Smooth muscle cell (in vitro differentiated cells): ENCODE measurements at regions not wholly inside any gene's neighbourhood (a gene's known extent, or its start where the extent isn't known, plus 50 kb on each side); places are given as distances from the start of the nearest gene placed in this dataset.

Experiments
- DNase-seq: peaks from one replicate; lab custom pipeline; 2025; ENCODE audit not compliant: unreplicated experiment; lab: John Stamatoyannopoulos, UW
- H2AFZ ChIP-seq: fragments of 200-600 bp; sonication (generic); 2 replicates; pipeline ENCODE4 v1.6.0; 2016; ENCODE audit warnings: antibody characterized with exemption, low read depth, mild to moderate bottlenecking
- H3F3A ChIP-seq: fragments of 200-600 bp; sonication (generic); 2 replicates; pipeline ENCODE4 v1.6.0; 2017; ENCODE audit warnings: antibody characterized with exemption, low read depth
- H3K27ac ChIP-seq: fragments of 200-600 bp; sonication (generic); 2 replicates; pipeline ENCODE4 v1.5.1; 2016; ENCODE audit warnings: low read depth, mild to moderate bottlenecking
- H3K27me3 ChIP-seq: fragments of 200-600 bp; sonication (generic); 2 replicates; pipeline ENCODE4 v1.6.1; 2016; ENCODE audit warnings: low read depth, mild to moderate bottlenecking
- H3K36me3 ChIP-seq: fragments of 200-600 bp; sonication (generic); 2 replicates; pipeline ENCODE4 v1.5.1; 2016; ENCODE audit warnings: low read depth
- H3K4me1 ChIP-seq: fragments of 200-600 bp; sonication (generic); 2 replicates; pipeline ENCODE4 v1.5.1; 2016; ENCODE audit warnings: low read depth
- H3K4me2 ChIP-seq: fragments of 200-600 bp; sonication (generic); 2 replicates; pipeline ENCODE4 v1.6.0; 2016; ENCODE audit warnings: mild to moderate bottlenecking
- H3K4me3 ChIP-seq: fragments of 200-600 bp; sonication (generic); 2 replicates; pipeline ENCODE4 v1.5.1; 2016; ENCODE audit warnings: mild to moderate bottlenecking
- H3K79me2 ChIP-seq: fragments of 200-600 bp; sonication (generic); 2 replicates; pipeline ENCODE4 v1.6.0; 2016; ENCODE audit warnings: low read depth, mild to moderate bottlenecking
- H3K9ac ChIP-seq: fragments of 200-600 bp; sonication (generic); 2 replicates; pipeline ENCODE4 v1.6.0; 2016; ENCODE audit warnings: low read depth
- H3K9me3 ChIP-seq: fragments of 200-600 bp; sonication (generic); replicated peaks from 2 replicates; pipeline ENCODE4 v1.5.1; 2016; ENCODE audit warnings: low read depth
- H4K20me1 ChIP-seq: fragments of 200-600 bp; sonication (generic); 2 replicates; pipeline ENCODE4 v1.6.0; 2016; ENCODE audit warnings: low read depth
- CTCF ChIP-seq: fragments of 200-600 bp; sonication (generic); IDR thresholded peaks from 2 replicates; pipeline ENCODE4 v1.5.1; 2017; ENCODE audit warnings: borderline replicate concordance, mild to moderate bottlenecking, antibody characterized with exemption; ENCODE audit not compliant: insufficient read depth, poor library complexity, severe bottlenecking
- WGBS: methylation state at CpG from one replicate; pipeline ENCODE4 v1.1.7; 2016; ENCODE audit warnings: low lambda C conversion rate; 5-methylcytosine and 5-hydroxymethylcytosine counted together

GRCh38 chr14:106840991-106841390 is 1314.6 kb downstream of the TMEM121 start:
- H4K20me1 ChIP-seq, result no peaks in the 10 kb centered on the region
- TF ChIP-seq CTCF, result no peak
- no peaks in the 10 kb centered on the region for H3K9me3 ChIP-seq
- no peak for DNase-seq
- no peaks in the 10 kb centered on the region for H3K4me1 ChIP-seq
- no peak overlapping the region for H3K27ac ChIP-seq
- H3K4me2 ChIP-seq, result no peak overlapping the region
- H3K36me3 ChIP-seq, result no peaks in the 10 kb centered on the region
- no peak overlapping the region for H3K4me3 ChIP-seq
- no peaks in the 10 kb centered on the region for H3K27me3 ChIP-seq
- no peaks in the 10 kb centered on the region for H3F3A ChIP-seq
- no peaks in the 10 kb centered on the region for H3K79me2 ChIP-seq
- 81% methylated on average over 4 of the region's 4 CpGs for WGBS
- H2AFZ ChIP-seq, result no peak overlapping the region
- no peak overlapping the region for H3K9ac ChIP-seq

- Histone ChIP-seq H3K27me3 (no peaks in the 10 kb centered on the region), H3K4me1 (no peaks in the 10 kb centered on the region), H3K4me3 (no peak overlapping the region), H2AFZ (no peak overlapping the region), H3K79me2 (no peaks in the 10 kb centered on the region), H3K9ac (no peak overlapping the region), H3K27ac (no peak overlapping the region), H3K4me2 (no peak overlapping the region), H3K36me3 (no peaks in the 10 kb centered on the region), H3F3A (no peaks in the 10 kb centered on the region), H3K9me3 (no peaks in the 10 kb centered on the region), H4K20me1 (no peaks in the 10 kb centered on the region)
- TF ChIP-seq CTCF, result no peak
- WGBS, result 64% methylated on average over 3 of the region's 3 CpGs
- no peak for DNase-seq
These were observed 1315.3 kb downstream of the TMEM121 start for GRCh38 chr14:106841701-106842100.

GRCh38 chr14:106842687-106843086 is 1316.3 kb downstream of the TMEM121 start:
- no peaks in the 10 kb centered on the region for H3K36me3 ChIP-seq
- H3K4me3 ChIP-seq, result no peak overlapping the region
- no peak overlapping the region for H3K4me2 ChIP-seq
- no peak overlapping the region for H3K27ac ChIP-seq
- H3K4me1 ChIP-seq, result no peaks in the 10 kb centered on the region
- no peaks in the 10 kb centered on the region for H3K27me3 ChIP-seq
- 89% methylated on average over 6 of the region's 6 CpGs for WGBS
- H2AFZ ChIP-seq, result no peak overlapping the region
- H3K9ac ChIP-seq, result no peak overlapping the region
- no peaks in the 10 kb centered on the region for H3F3A ChIP-seq
- H4K20me1 ChIP-seq, result no peaks in the 10 kb centered on the region
- TF ChIP-seq CTCF, result no peak
- DNase-seq, result no peak
- H3K79me2 ChIP-seq, result no peaks in the 10 kb centered on the region
- no peaks in the 10 kb centered on the region for H3K9me3 ChIP-seq

- H3K9ac ChIP-seq, result no peak overlapping the region
- H3K9me3 ChIP-seq, result no peaks in the 10 kb centered on the region
- H3K27me3 ChIP-seq, result no peaks in the 10 kb centered on the region
- H3K4me1 ChIP-seq, result no peaks in the 10 kb centered on the region
- no peaks in the 10 kb centered on the region for H3K79me2 ChIP-seq
- H2AFZ ChIP-seq, result no peak overlapping the region
- H3K36me3 ChIP-seq, result no peaks in the 10 kb centered on the region
- 60% methylated on average over 6 of the region's 6 CpGs for WGBS
- no peak overlapping the region for H3K4me3 ChIP-seq
- no peaks in the 10 kb centered on the region for H3F3A ChIP-seq
- DNase-seq, result no peak
- H3K27ac ChIP-seq, result no peak overlapping the region
- no peak overlapping the region for H3K4me2 ChIP-seq
- H4K20me1 ChIP-seq, result no peaks in the 10 kb centered on the region
- no peak for TF ChIP-seq CTCF
These were observed 1317.0 kb downstream of the TMEM121 start for GRCh38 chr14:106843386-106843785.
